Central memory CD8-positive, alpha-beta T cell (primary cell): ENCODE measurements at regions not wholly inside any gene's neighbourhood (a gene's known extent, or its start where the extent isn't known, plus 50 kb on each side); places are given as distances from the start of the nearest gene placed in this dataset.
"Not testable (repeated sequence)": the region's sequence is repeated elsewhere in the genome, so short reads cannot be mapped to it uniquely, and the experiment has no call there.

Experiments used
- ATAC-seq: fragments of 150-1000 bp; cut with Tn5 transposase; replicated peaks from 2 replicates; pipeline ENCODE4 v1.10.0; 2022; ENCODE audit warnings: mild to moderate bottlenecking, moderate FRiP score, moderate number of reproducible peaks; ENCODE audit not compliant: poor library complexity, severe bottlenecking; ENCODE audit errors: extremely low read depth
- DNase-seq, 2 donors: peaks; one replicate each; pipeline ENCODE4 v3.0.0; 2021; ENCODE audit warnings: low spot score in 2 of 2
- H3K27ac Mint-ChIP-seq: one replicate; pipeline ENCODE4 v1.8.0; 2022; ENCODE audit warnings: low read depth, mild to moderate bottlenecking, moderate library complexity, mixed read lengths
- H3K27me3 Mint-ChIP-seq: one replicate; pipeline ENCODE4 v1.8.0; 2022; ENCODE audit warnings: mixed read lengths
- H3K36me3 Mint-ChIP-seq: one replicate; pipeline ENCODE4 v1.8.0; 2022; ENCODE audit warnings: mild to moderate bottlenecking, moderate library complexity, mixed read lengths; ENCODE audit not compliant: insufficient read depth
- H3K4me1 Mint-ChIP-seq: one replicate; pipeline ENCODE4 v1.8.0; 2022; ENCODE audit warnings: mixed read lengths
- H3K4me3 Mint-ChIP-seq: one replicate; pipeline ENCODE4 v1.8.0; 2022; ENCODE audit warnings: mild to moderate bottlenecking, moderate library complexity, mixed read lengths
- H3K9me3 Mint-ChIP-seq: one replicate; pipeline ENCODE4 v1.8.0; 2022; ENCODE audit warnings: mixed read lengths

DNA sequence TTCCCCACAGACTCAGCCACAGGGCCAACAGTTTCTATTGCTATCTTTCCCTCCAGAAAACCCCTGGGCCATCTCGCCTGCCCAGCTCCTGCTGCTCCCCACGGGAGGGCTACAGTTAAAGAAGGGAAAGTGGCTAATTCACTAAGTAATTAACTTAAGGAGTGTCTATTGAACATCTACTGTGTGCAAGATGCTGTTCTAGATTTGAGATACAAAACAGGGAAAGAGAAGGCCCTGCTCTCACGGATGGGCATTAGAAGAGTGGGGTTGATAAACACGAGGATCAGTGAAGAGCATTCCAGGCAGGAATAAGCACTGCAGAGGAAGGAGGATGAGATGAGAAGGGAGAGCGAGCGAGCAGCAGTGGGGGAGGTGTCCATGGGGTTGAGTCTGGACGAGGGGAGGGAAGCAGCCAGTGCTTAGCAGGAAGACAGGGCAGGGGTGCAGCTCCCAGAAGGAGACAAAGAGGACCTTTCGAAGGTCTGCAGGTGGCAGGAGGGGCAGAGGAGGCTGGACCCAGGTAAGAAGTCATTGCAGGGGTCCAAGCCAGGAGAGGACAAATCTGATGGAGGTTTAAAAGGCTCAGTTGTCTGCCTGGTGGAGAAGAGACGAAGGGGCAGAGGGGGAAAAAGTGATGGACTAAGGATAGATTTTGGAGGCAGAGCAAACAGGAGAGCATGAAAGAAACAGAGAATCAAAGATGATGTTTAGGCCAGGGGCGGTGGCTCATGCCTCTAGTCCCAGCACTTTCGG, 64.7 kb downstream of the KLF15 start:
- Mint-ChIP-seq H3K9me3 (no peaks in the 10 kb centered on the region), H3K4me3 (no peak overlapping the region), H3K36me3 (no peaks in the 10 kb centered on the region), H3K27ac (no peak overlapping the region), H3K27me3 (peaks cover 54% of the 10 kb centered on the region), H3K4me1 (peaks cover 6% of the 10 kb centered on the region)
- DNase-seq (peak in 1 of 2 donors; percentile 7), ATAC-seq (no peak)

- no peak for ATAC-seq
- Mint-ChIP-seq H3K27ac (no peak overlapping the region), H3K4me3 (no peak overlapping the region), H3K9me3 (no peaks in the 10 kb centered on the region), H3K36me3 (no peaks in the 10 kb centered on the region), H3K27me3 (peaks cover 56% of the 10 kb centered on the region), H3K4me1 (peaks cover 6% of the 10 kb centered on the region)
- peak in 1 of 2 donors; percentile 4 for DNase-seq
Observed at GRCh38 chr3:126291537-126291936, 65.7 kb downstream of the KLF15 start.

GRCh38 chr3:126291061-126291460, 66.1 kb downstream of the KLF15 start:
- Mint-ChIP-seq H3K27me3 (peaks cover 61% of the 10 kb centered on the region), H3K36me3 (no peaks in the 10 kb centered on the region), H3K27ac (no peak overlapping the region), H3K4me1 (peaks cover 6% of the 10 kb centered on the region), H3K9me3 (no peaks in the 10 kb centered on the region), H3K4me3 (no peak overlapping the region)
- DNase-seq, result peak in 1 of 2 donors; percentile 7
- no peak for ATAC-seq

GRCh38 chr3:126290325-126290724, 66.9 kb downstream of the KLF15 start:
- H3K27me3 Mint-ChIP-seq, result peaks cover 67% of the 10 kb centered on the region
- DNase-seq (no peak), ATAC-seq (no peak)
- no peak overlapping the region for H3K27ac Mint-ChIP-seq
- peaks cover 6% of the 10 kb centered on the region for H3K4me1 Mint-ChIP-seq
- no peaks in the 10 kb centered on the region for H3K36me3 Mint-ChIP-seq
- no peak overlapping the region for H3K4me3 Mint-ChIP-seq
- no peaks in the 10 kb centered on the region for H3K9me3 Mint-ChIP-seq

DNA sequence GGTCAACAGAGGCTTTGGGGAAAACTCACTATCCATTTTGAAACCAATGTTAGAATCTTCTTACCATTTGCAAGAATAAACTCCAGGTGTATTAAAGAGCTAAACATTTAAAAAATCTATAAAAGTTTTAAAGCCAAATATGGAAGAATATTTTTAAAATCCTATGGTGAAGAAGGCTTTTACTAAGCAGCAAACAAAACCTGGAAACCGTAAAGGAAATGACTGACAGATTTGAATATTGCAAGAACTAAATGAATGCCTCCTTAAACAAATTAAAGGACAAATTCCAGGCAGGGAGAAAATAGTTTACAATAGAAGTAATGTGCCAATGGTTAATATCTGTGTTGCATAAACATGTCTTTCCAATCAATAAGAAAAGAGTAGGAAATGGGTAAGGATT, 68.1 kb downstream of the KLF15 start:
- DNase-seq (no peak), ATAC-seq (no peak)
- Mint-ChIP-seq H3K27ac (no peak overlapping the region), H3K36me3 (no peaks in the 10 kb centered on the region), H3K4me1 (peaks cover 6% of the 10 kb centered on the region), H3K9me3 (no peaks in the 10 kb centered on the region), H3K4me3 (no peak overlapping the region), H3K27me3 (peaks cover 67% of the 10 kb centered on the region)

DNA sequence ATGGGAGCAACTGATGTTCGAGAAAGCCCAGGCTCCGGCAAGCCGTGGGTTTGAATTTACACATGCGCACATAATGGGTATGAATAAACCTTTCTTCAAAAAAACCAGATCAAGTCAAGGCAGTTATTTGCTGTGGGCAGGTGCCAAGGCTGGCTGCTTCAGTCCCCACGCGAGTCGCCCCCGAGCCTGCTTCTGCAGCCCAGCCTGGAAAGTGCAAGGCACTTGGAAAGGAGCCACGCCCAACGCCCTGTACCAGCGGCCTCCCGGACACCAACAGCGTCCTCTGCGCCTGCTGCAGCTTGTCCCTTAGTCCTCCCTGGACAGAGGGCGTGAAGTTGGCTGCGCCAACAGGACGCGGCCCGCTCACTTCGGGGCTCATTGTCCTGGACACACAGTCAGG, 68.9 kb downstream of the KLF15 start:
- DNase-seq (no peak), ATAC-seq (no peak)
- Mint-ChIP-seq H3K9me3 (no peaks in the 10 kb centered on the region), H3K27ac (no peak overlapping the region), H3K36me3 (no peaks in the 10 kb centered on the region), H3K27me3 (peaks cover 69% of the 10 kb centered on the region), H3K4me1 (peaks cover 6% of the 10 kb centered on the region), H3K4me3 (no peak overlapping the region)

- no peak overlapping the region for H3K4me3 Mint-ChIP-seq
- no peaks in the 10 kb centered on the region for H3K9me3 Mint-ChIP-seq
- peaks cover 70% of the 10 kb centered on the region for H3K27me3 Mint-ChIP-seq
- no peak overlapping the region for H3K27ac Mint-ChIP-seq
- H3K4me1 Mint-ChIP-seq, result peaks cover 6% of the 10 kb centered on the region
- ATAC-seq, result no peak
- no peak for DNase-seq
- no peaks in the 10 kb centered on the region for H3K36me3 Mint-ChIP-seq
Observed at GRCh38 chr3:126287536-126288241, 69.5 kb downstream of the KLF15 start.

GRCh38 chr3:126287171-126287535, 70.1 kb downstream of the KLF15 start:
- DNase-seq (peak in 1 of 2 donors; percentile 4), ATAC-seq (no peak)
- no peak overlapping the region for H3K27ac Mint-ChIP-seq
- H3K36me3 Mint-ChIP-seq, result no peaks in the 10 kb centered on the region
- H3K27me3 Mint-ChIP-seq, result peaks cover 70% of the 10 kb centered on the region
- peaks cover 6% of the 10 kb centered on the region for H3K4me1 Mint-ChIP-seq
- no peak overlapping the region for H3K4me3 Mint-ChIP-seq
- no peaks in the 10 kb centered on the region for H3K9me3 Mint-ChIP-seq

- ATAC-seq (no peak), DNase-seq (no peak)
- no peaks in the 10 kb centered on the region for H3K36me3 Mint-ChIP-seq
- H3K4me3 Mint-ChIP-seq, result no peak overlapping the region
- H3K27me3 Mint-ChIP-seq, result peaks cover 70% of the 10 kb centered on the region
- no peak overlapping the region for H3K27ac Mint-ChIP-seq
- peaks cover 6% of the 10 kb centered on the region for H3K4me1 Mint-ChIP-seq
- H3K9me3 Mint-ChIP-seq, result no peaks in the 10 kb centered on the region
Observed at GRCh38 chr3:126285369-126285768, 71.8 kb downstream of the KLF15 start.

GRCh38 chr3:126284258-126284904, 72.8 kb downstream of the KLF15 start:
- peaks cover 68% of the 10 kb centered on the region for H3K27me3 Mint-ChIP-seq
- no peaks in the 10 kb centered on the region for H3K9me3 Mint-ChIP-seq
- no peaks in the 10 kb centered on the region for H3K36me3 Mint-ChIP-seq
- ATAC-seq (no peak), DNase-seq (no peak)
- H3K4me3 Mint-ChIP-seq, result no peak overlapping the region
- H3K27ac Mint-ChIP-seq, result no peak overlapping the region
- peaks cover 6% of the 10 kb centered on the region for H3K4me1 Mint-ChIP-seq

- not testable (repeated sequence) for H3K4me1 Mint-ChIP-seq, ATAC-seq, DNase-seq, H3K36me3 Mint-ChIP-seq, H3K4me3 Mint-ChIP-seq, H3K27ac Mint-ChIP-seq, H3K9me3 Mint-ChIP-seq
- H3K27me3 Mint-ChIP-seq, result peaks cover 64% of the 10 kb centered on the region
Observed at GRCh38 chr3:126283651-126284050, 73.6 kb downstream of the KLF15 start.

DNA sequence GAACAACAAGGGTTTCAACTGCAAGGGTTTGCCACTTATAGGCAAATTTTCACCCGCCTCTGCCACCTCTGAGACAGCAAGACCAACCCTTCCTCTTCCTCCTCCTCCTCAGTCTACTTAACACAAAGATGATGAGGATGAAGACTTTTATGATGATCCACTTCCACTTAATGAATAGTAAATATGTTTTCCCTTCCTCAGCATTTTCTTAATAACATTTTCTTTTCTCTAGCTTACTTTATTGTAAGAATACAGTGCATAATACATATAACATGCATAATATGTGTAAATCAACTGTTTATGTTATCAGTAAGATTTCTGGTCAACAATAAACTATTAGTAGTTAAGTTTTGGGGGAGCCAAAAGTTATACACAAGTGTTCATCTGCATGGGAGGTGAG, 77.4 kb downstream of the KLF15 start:
- ATAC-seq (no peak), DNase-seq (no peak)
- H3K9me3 Mint-ChIP-seq, result no peaks in the 10 kb centered on the region
- H3K27ac Mint-ChIP-seq, result no peak overlapping the region
- H3K36me3 Mint-ChIP-seq, result no peaks in the 10 kb centered on the region
- no peak overlapping the region for H3K4me3 Mint-ChIP-seq
- H3K4me1 Mint-ChIP-seq, result no peaks in the 10 kb centered on the region
- peaks cover 76% of the 10 kb centered on the region for H3K27me3 Mint-ChIP-seq
